ENCODE measurements at regions not wholly inside any gene's neighbourhood (a gene's known extent, or its start where the extent isn't known, plus 50 kb on each side); places are given as distances from the start of the nearest gene placed in this dataset.
"Not testable (repeated sequence)": the region's sequence is repeated elsewhere in the genome, so short reads cannot be mapped to it uniquely, and the experiment has no call there.

DNA sequence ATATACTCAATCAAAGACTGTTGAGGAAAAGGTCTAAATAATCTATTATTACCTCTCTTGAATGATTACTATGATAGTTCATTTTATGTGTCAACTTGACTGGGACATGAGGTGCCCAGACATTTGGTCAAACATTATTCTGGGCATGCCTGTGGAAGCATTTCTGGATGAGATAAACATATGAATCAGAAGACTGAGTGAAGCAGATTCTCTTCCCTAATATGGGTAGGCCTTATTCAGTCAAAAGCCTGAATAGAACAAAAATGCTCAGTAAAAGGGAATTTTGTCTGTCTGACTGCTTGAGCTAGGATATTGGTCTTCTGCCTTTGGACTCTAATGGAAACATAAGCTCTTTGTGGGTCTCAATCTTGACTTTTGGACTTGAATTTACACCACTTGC lies 73.3 kb upstream of the SOX13 start:
- DNase-seq = no peak

DNA sequence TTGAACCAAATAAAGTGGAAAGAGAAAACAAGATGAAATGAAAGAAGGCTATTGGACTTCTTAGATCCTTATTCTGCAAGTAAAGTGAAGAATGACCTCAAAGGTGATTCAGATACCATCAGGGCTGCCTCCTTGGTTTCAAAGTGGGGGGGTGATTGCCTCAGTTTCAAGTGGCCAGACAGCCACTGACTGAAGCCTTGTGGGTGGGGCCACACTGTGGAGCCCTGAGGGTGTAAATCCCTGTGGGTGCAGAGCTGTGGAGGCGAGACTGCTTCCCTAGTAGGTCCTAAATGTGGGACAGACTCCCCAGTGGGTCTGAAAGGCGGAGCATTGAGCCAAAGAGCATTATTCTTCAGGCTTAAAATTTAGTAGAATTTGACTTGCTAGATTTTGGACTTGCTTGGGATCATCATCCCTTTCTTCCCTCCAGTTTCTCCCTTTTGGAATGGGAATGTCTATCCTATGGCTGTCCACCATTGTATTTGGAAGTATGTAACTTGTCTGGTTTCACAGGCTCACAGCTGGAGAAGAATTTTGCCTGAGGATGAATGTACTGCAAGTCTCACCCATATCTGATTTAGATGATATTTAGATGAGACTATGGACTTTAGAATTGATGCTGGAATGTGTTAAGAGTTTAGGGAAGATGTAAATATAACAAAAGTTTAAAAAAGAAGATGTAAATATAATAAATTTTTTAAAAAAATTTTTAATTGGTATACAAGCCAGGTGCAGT lies 71.6 kb upstream of the SOX13 start:
- no peak for DNase-seq

DNA sequence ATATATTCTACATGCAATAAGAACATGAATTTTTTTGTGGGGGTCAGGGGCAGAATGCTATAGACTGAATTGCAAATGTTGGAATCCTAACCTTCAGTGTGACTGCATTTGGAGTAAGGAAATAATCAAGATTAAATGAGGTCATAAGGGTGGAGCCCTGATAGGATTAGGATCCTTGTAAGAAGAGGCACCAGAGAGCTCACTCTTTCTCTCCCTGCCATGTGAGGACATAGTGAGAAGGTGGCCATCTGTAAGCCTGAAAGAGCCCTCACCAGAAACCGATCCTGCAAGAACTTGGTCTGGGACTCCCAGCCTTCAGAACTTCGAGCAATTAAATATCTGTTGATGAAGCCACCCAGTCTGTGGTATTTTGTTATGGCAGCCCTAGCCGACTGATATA lies 70.3 kb upstream of the SOX13 start:
- DNase-seq = no peak

DNA sequence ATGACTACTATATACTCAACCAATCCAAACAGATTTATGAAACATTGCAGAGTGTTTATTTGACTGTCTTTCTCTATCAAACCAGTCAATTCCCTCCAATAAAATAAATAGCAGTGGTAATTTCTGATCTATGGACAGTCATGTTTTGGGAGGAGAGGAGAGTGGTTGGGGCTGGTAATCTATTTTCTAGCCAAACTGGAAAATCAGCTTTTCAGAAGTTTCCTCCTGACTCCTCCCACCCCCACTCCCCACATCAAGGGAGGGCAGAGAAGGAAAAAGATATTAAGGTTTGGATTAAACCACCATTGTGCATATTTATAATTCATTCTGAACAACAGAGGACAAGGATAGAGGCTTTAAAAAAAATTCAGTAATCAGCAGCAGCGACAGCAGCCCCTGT lies 69.4 kb upstream of the SOX13 start:
- DNase-seq = no peak

DNA sequence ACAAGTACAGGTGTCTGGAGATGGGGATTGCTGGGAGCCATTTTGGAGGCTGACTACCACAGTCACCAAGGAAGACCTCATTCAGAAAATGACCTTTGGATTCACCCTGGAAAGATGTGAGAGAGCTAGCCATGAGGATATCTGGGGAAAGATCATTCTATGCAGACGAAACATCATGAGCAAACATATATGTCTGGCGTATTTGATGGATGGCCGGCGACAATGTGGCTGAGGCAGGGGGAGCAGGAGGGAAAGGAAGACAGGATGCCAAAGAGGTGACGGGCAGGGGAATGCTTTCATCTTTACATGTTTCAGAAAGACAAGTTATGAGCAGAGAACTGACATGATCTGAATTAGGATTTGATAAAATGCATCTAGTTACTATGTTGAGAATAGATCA lies 61.5 kb upstream of the SOX13 start:
- no peak for DNase-seq

DNA sequence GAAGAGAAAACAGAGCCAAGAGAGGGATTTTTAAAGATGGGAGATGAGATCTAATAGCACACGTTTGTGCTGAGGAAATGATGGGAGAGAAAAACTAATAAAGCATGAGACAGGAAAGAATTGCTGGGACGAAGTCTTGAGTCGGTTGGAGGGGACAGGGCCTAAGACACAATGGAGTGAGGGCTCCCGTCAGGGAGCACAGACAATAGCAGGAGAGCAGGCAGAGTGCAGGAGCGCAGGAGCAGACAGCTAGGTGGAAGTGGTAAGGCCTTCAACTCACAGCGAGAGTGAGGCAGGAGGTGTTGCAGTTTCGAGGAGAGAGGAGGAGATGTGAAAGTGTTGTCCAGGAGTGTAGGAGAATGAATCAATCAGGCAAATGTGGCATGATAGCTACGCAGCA lies 59.9 kb upstream of the SOX13 start:
- no peak for DNase-seq

DNA sequence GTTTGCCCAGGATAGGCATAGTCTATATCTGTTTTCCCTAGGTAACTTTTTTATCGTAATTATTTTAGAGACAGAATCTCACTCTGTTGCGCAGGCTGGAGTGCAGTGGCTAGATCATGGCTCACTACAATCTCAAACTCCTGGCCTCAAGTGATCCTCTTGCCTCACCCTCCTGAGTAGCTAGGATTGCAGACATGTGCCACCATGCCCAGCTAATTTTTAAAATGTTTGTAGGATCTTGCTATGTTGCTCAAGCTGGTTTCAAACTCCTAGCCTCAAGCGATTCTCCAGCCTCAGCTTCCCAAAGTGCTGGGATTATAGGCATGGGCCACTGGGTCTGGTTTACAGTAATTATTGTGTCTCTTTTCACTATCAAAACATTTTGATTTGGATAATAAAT lies 58.6 kb upstream of the SOX13 start:
- no peak for DNase-seq

DNA sequence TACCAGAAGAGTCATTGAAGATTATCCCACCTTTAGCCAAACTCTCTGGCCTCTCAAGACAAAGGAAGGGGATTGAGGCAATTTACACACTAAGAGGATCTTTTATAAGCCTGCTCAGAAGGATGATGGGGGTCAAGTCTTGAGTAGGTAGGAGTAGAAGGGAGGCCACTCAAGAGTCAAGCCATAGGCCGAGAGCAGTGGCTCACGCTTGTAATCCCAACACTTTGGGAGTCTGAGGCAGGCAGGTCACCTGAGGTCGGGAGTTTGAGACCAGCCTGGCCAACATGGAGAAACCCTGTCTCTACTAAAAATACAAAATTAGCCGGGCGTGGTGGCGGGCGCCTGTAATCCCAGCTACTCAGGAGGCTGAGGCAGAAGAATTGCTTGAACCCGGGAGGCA lies 58.0 kb upstream of the SOX13 start:
- not testable (repeated sequence) for DNase-seq

DNA sequence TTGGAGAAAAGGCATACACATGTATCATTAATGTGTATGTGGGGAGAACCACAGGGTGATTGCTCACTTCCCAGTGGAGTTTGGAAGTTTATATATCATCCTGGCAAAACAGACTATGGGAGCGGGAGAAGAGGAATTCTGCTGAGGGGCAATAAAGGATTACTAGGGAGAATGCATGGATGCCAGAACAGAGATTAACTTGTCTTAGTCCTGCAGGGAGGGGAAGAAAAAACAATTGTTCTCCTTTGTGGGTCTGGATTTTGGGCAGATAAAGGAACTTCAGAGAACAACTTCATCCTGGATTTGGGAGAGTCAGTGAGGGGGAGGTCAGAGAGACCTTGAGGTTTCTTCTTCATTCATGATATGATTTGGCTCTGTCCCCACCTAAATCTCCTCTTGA lies 55.9 kb upstream of the SOX13 start:
- no peak for DNase-seq

DNA sequence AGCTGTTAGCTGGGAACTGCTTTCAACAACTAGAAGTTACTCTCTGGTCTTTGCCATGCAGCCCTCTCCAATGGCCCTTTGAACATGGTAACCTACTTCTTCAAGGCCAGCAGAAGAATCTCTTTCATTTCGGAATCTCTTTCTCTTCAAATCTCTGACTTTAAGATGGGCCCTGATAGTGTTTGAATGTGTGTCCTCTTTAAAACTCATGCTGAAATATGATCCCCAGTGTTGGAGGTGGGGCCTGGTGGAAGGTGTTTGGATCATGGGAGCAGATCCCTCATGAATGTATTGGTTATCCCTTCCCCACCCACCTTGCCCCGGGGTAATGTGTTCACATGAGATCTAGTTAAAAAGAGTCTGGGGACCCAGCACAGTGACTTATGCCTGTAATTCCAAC lies 54.5 kb upstream of the SOX13 start:
- no peak for DNase-seq
